Osteoblast (primary cell): ENCODE measurements at regions not wholly inside any gene's neighbourhood (a gene's known extent, or its start where the extent isn't known, plus 50 kb on each side); places are given as distances from the start of the nearest gene placed in this dataset.

Experiments
- DNase-seq: peaks from one replicate; pipeline ENCODE4 v3.0.0; 2011; ENCODE audit warnings: low spot score, mixed read lengths; ENCODE audit not compliant: insufficient read length; ENCODE audit errors: missing footprints
- H2AFZ ChIP-seq: 2 replicates; pipeline ENCODE4 v1.6.0; 2011; ENCODE audit warnings: mild to moderate bottlenecking, low read length
- H3K27ac ChIP-seq: 2 replicates; pipeline ENCODE4 v1.5.1; 2011; ENCODE audit warnings: mild to moderate bottlenecking, low read depth, low read length, moderate library complexity
- H3K27me3 ChIP-seq: 2 replicates; pipeline ENCODE4 v1.6.0; 2012; ENCODE audit warnings: mild to moderate bottlenecking, control low read depth, inconsistent platforms, low read length, moderate library complexity; ENCODE audit not compliant: insufficient read depth
- H3K36me3 ChIP-seq: 2 replicates; pipeline ENCODE4 v1.5.1; 2011; ENCODE audit warnings: mild to moderate bottlenecking, low read length, control low read depth, moderate library complexity; ENCODE audit not compliant: insufficient read depth
- H3K4me1 ChIP-seq: 2 replicates; pipeline ENCODE4 v1.5.1; 2011; ENCODE audit warnings: mild to moderate bottlenecking, low read length, control low read depth, moderate library complexity; ENCODE audit not compliant: insufficient read depth
- H3K4me2 ChIP-seq: 2 replicates; pipeline ENCODE4 v1.6.0; 2011; ENCODE audit warnings: mild to moderate bottlenecking, low read length; ENCODE audit not compliant: insufficient read depth
- H3K4me3 ChIP-seq: fragments of 200-600 bp; sonication (generic); 3 replicates; pipeline ENCODE4 v1.5.1; 2012; ENCODE audit warnings: mild to moderate bottlenecking, low read length, inconsistent platforms; ENCODE audit not compliant: insufficient read depth
- H3K79me2 ChIP-seq: 2 replicates; pipeline ENCODE4 v1.6.0; 2012; ENCODE audit warnings: mild to moderate bottlenecking, low read length, control low read depth, inconsistent platforms; ENCODE audit not compliant: insufficient read depth
- H3K9me3 ChIP-seq: 2 replicates; pipeline ENCODE4 v1.5.1; 2011; ENCODE audit warnings: low read depth, low read length, control low read depth
- H4K20me1 ChIP-seq: 2 replicates; pipeline ENCODE4 v1.6.0; 2012; ENCODE audit warnings: mild to moderate bottlenecking, low read length, control low read depth; ENCODE audit not compliant: insufficient read depth
- TF ChIP-seq, protein P1 (sequence below): IDR thresholded peaks from 2 replicates; pipeline ENCODE4 v1.5.1; 2011; ENCODE audit warnings: mild to moderate bottlenecking, low read depth, low read length, moderate library complexity; ENCODE audit errors: extremely low read depth

DNA sequence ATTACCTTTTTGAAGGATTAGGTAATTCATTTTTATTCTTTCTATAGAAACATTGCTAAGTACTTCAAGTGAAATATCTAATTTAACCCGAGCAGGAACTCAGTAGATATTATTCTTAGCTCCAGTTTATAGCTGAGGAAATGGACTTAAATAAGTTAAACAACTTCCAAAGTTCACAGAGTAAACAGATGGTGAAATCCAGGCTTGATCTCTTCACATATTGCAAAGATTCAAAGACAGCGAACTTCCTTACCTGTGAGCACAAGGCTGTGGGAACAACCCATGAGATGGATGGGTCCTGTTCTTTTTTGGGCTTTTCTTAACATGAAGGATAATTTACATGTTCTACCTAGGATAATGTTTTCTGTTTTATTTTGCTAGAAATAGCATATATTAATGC lies 439.0 kb downstream of the IRS1 start:
- Histone ChIP-seq H3K9me3 (no peaks in the 10 kb centered on the region), H3K4me2 (no peak overlapping the region), H2AFZ (no peak overlapping the region), H3K4me3 (no peak overlapping the region), H3K4me1 (peaks cover 4% of the 10 kb centered on the region), H4K20me1 (no peaks in the 10 kb centered on the region), H3K27me3 (no peaks in the 10 kb centered on the region), H3K27ac (no peak overlapping the region), H3K79me2 (no peaks in the 10 kb centered on the region), H3K36me3 (no peaks in the 10 kb centered on the region)
- TF ChIP-seq, protein P1, sequence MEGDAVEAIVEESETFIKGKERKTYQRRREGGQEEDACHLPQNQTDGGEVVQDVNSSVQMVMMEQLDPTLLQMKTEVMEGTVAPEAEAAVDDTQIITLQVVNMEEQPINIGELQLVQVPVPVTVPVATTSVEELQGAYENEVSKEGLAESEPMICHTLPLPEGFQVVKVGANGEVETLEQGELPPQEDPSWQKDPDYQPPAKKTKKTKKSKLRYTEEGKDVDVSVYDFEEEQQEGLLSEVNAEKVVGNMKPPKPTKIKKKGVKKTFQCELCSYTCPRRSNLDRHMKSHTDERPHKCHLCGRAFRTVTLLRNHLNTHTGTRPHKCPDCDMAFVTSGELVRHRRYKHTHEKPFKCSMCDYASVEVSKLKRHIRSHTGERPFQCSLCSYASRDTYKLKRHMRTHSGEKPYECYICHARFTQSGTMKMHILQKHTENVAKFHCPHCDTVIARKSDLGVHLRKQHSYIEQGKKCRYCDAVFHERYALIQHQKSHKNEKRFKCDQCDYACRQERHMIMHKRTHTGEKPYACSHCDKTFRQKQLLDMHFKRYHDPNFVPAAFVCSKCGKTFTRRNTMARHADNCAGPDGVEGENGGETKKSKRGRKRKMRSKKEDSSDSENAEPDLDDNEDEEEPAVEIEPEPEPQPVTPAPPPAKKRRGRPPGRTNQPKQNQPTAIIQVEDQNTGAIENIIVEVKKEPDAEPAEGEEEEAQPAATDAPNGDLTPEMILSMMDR: no peak
- no peak for DNase-seq

DNA sequence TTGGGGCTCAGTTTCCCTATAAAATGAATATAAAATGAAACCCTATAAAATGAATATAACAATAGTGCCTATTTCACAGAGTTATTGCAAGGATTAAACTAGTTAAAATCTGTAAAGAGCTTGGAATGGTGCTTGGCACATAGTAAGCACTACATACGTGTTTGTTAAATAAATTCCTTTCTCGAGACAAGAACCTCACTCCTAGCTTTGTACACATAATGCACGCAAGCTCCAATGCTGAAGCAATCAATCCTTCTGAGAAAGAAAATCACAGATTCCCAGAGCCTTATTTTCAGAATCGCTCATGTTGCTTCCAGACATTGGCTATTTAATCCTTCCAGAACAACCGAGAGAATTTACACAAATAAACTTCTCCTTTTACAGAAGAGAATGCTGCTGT lies 440.9 kb downstream of the IRS1 start:
- TF ChIP-seq, protein P1: no peak
- no peak for DNase-seq
- no peak overlapping the region for H2AFZ ChIP-seq

DNA sequence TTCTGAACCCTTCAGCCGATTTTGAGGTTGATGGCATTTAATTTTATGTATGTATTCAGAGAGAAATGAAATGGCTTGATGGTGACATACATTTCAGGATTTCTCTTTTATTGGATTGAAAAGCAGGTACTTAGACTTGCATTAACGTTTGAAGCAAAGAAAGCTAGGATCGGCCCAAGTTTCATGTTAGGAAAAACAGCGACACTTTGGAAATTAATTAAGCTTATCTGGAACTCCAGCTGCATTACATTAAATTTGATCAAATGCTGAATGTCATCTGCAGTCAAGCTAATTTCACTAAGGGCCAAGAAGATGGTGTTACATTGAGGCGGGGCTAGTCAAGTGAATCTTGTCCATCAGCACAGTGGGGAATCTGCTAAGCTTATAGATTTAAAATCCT lies 441.8 kb downstream of the IRS1 start:
- no peak overlapping the region for H3K27ac ChIP-seq
- no peak overlapping the region for H3K4me2 ChIP-seq
- no peak overlapping the region for H2AFZ ChIP-seq
- H3K4me3 ChIP-seq: no peak overlapping the region
- TF ChIP-seq, protein P1: no peak
- no peaks in the 10 kb centered on the region for H3K9me3 ChIP-seq
- no peaks in the 10 kb centered on the region for H4K20me1 ChIP-seq
- no peaks in the 10 kb centered on the region for H3K79me2 ChIP-seq
- H3K4me1 ChIP-seq: no peaks in the 10 kb centered on the region
- no peaks in the 10 kb centered on the region for H3K27me3 ChIP-seq
- no peaks in the 10 kb centered on the region for H3K36me3 ChIP-seq
- DNase-seq: no peak

More for the DNA sequence above, 440.9 kb downstream of the IRS1 start:
- Histone ChIP-seq H3K79me2 (no peaks in the 10 kb centered on the region), H3K27ac (no peak overlapping the region), H3K27me3 (no peaks in the 10 kb centered on the region), H3K4me1 (peaks cover 4% of the 10 kb centered on the region), H3K4me3 (no peak overlapping the region), H3K4me2 (no peak overlapping the region), H4K20me1 (no peaks in the 10 kb centered on the region), H3K9me3 (no peaks in the 10 kb centered on the region), H3K36me3 (no peaks in the 10 kb centered on the region)

GRCh38 chr2:226355600-226355999 lies 444.0 kb downstream of the IRS1 start:
- TF ChIP-seq, protein P1: no peak
- H3K4me1 ChIP-seq: no peaks in the 10 kb centered on the region
- no peak overlapping the region for H3K4me2 ChIP-seq
- no peaks in the 10 kb centered on the region for H4K20me1 ChIP-seq
- no peaks in the 10 kb centered on the region for H3K9me3 ChIP-seq
- no peaks in the 10 kb centered on the region for H3K36me3 ChIP-seq
- H3K27me3 ChIP-seq: no peaks in the 10 kb centered on the region
- H3K4me3 ChIP-seq: no peak overlapping the region
- DNase-seq: no peak
- no peak overlapping the region for H3K27ac ChIP-seq
- H3K79me2 ChIP-seq: no peaks in the 10 kb centered on the region
- no peak overlapping the region for H2AFZ ChIP-seq
